ENCODE measurements at regions not wholly inside any gene's neighbourhood (a gene's known extent, or its start where the extent isn't known, plus 50 kb on each side); places are given as distances from the start of the nearest gene placed in this dataset.

DNA sequence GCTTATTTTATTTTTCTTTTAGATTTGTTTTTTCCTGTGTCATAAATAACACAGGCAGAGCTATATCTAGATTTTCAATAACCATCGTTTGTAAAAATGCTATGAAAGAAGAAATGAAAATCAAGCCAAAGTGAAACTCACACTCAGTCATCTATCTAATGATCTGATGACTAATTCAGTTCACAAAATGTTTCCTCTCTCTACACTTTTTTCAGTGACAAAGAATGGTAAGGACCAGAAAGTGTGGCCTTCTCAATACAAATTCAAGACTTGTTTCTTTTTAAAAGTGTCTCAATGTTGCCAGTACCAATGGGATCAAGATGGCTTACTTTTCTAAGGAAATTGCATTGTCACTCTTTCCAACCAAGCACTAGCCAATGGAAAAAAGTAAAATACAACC, 282.8 kb upstream of the PKN2 start:
- no peaks in the 10 kb centered on the region for H3K27me3 ChIP-seq
- no peak for DNase-seq (ENCODE audit: low spot score in 2 of 2)
- TF ChIP-seq, protein P1, sequence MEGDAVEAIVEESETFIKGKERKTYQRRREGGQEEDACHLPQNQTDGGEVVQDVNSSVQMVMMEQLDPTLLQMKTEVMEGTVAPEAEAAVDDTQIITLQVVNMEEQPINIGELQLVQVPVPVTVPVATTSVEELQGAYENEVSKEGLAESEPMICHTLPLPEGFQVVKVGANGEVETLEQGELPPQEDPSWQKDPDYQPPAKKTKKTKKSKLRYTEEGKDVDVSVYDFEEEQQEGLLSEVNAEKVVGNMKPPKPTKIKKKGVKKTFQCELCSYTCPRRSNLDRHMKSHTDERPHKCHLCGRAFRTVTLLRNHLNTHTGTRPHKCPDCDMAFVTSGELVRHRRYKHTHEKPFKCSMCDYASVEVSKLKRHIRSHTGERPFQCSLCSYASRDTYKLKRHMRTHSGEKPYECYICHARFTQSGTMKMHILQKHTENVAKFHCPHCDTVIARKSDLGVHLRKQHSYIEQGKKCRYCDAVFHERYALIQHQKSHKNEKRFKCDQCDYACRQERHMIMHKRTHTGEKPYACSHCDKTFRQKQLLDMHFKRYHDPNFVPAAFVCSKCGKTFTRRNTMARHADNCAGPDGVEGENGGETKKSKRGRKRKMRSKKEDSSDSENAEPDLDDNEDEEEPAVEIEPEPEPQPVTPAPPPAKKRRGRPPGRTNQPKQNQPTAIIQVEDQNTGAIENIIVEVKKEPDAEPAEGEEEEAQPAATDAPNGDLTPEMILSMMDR (IDR thresholded peaks at IDR 0.05) = no peak
- no peak for TF ChIP-seq POLR2A (IDR thresholded peaks at IDR 0.05)
- TF ChIP-seq POLR2AphosphoS5 (IDR thresholded peaks at IDR 0.05) = no peak
- no peak for TF ChIP-seq EP300 (IDR thresholded peaks at IDR 0.05)
- no peaks in the 10 kb centered on the region for H3K36me3 ChIP-seq
- no peak overlapping the region for H3K4me3 ChIP-seq
- no peaks in the 10 kb centered on the region for H3K4me1 ChIP-seq
- no peaks in the 10 kb centered on the region for H3K9me3 ChIP-seq
- 68% methylated on average over 1 of the region's 1 CpG for WGBS
- H3K27ac ChIP-seq = no peak overlapping the region

DNA sequence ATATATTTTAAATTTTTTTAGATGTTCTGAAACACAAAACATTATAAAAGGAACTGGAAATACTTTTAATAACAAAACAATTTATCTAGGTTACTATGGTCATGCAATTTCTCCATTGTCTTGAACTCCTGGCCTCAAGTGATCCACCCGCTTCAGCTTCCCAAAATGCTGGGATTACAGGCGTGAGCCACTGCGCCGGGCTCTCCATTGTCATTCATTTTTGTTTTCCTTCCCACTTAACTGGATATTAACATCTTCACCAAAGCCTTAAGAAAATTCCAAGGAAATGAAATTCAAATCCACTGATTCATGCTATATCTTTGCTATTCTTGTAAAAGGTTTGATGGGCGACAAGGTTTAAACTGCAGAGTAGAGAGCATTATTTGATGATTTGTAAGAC, 279.5 kb upstream of the PKN2 start:
- 90% methylated on average over 5 of the region's 5 CpGs for WGBS
- H3K4me3 ChIP-seq = no peak overlapping the region
- H3K4me1 ChIP-seq = no peaks in the 10 kb centered on the region
- no peaks in the 10 kb centered on the region for H3K36me3 ChIP-seq
- no peaks in the 10 kb centered on the region for H3K9me3 ChIP-seq
- no peak overlapping the region for H3K27ac ChIP-seq
- no peaks in the 10 kb centered on the region for H3K27me3 ChIP-seq
- TF ChIP-seq POLR2A (IDR thresholded peaks at IDR 0.05) (no peak), POLR2AphosphoS5 (IDR thresholded peaks at IDR 0.05) (no peak), EP300 (IDR thresholded peaks at IDR 0.05) (no peak)
- TF ChIP-seq, protein P1 (IDR thresholded peaks at IDR 0.05) = no peak
- no peak for DNase-seq (ENCODE audit: low spot score in 2 of 2)

DNA sequence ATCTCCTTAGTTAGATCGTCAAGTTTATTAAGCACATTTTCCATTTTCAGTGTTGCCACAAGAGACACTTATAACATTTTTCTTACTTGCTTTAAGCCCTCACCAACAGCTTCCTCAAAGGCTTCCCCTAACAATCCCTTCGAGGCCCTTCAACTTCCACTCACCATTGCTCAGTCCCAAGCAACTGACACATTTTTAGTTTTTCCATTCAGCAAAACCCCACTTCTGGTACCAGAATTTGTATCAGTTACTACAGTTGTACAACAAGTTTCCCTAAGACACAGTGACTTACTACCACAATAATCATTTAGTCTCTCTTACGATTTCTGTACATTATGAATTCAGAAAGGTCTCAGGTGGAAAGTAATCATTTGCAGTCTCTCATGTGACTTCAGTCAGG, 276.8 kb upstream of the PKN2 start:
- H3K27me3 ChIP-seq = no peaks in the 10 kb centered on the region
- H3K9me3 ChIP-seq = no peaks in the 10 kb centered on the region
- no peaks in the 10 kb centered on the region for H3K36me3 ChIP-seq
- DNase-seq (ENCODE audit: low spot score in 2 of 2) = no peak
- no peak overlapping the region for H3K27ac ChIP-seq
- no peaks in the 10 kb centered on the region for H3K4me1 ChIP-seq
- 92% methylated on average over 3 of the region's 3 CpGs for WGBS
- no peak overlapping the region for H3K4me3 ChIP-seq
- TF ChIP-seq EP300 (IDR thresholded peaks at IDR 0.05) (no peak), POLR2A (IDR thresholded peaks at IDR 0.05) (no peak), POLR2AphosphoS5 (IDR thresholded peaks at IDR 0.05) (no peak)
- TF ChIP-seq, protein P1 (IDR thresholded peaks at IDR 0.05) = no peak

DNA sequence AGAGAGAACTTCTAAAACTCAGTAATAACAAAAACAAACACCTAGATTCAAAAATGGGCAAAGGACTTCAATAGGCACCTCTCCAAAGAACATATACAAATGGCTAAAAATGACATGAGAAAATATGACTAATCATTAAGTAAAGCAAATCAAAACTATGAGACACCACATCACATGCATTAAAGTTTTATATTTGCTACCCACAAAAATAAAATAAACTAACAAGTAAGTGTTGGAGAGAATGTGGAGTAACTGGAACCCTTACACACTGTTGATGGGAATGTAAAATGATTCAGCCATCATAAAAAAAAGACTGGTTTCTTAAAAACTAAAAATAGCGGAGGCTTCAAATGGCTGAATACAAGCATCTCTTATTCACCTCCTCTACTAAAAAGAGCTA, 262.1 kb upstream of the PKN2 start:
- no peaks in the 10 kb centered on the region for H3K36me3 ChIP-seq
- no peaks in the 10 kb centered on the region for H3K4me1 ChIP-seq
- H3K27me3 ChIP-seq = no peaks in the 10 kb centered on the region
- DNase-seq (ENCODE audit: low spot score in 2 of 2) = no peak
- H3K27ac ChIP-seq = no peak overlapping the region
- no peak overlapping the region for H3K4me3 ChIP-seq
- WGBS = 50% methylated on average over 1 of the region's 1 CpG
- H3K9me3 ChIP-seq = peaks cover 12% of the 10 kb centered on the region
- no peak for TF ChIP-seq EP300 (IDR thresholded peaks at IDR 0.05)
- TF ChIP-seq POLR2A (IDR thresholded peaks at IDR 0.05) = no peak
- TF ChIP-seq, protein P1 (IDR thresholded peaks at IDR 0.05) = no peak
- no peak for TF ChIP-seq POLR2AphosphoS5 (IDR thresholded peaks at IDR 0.05)

DNA sequence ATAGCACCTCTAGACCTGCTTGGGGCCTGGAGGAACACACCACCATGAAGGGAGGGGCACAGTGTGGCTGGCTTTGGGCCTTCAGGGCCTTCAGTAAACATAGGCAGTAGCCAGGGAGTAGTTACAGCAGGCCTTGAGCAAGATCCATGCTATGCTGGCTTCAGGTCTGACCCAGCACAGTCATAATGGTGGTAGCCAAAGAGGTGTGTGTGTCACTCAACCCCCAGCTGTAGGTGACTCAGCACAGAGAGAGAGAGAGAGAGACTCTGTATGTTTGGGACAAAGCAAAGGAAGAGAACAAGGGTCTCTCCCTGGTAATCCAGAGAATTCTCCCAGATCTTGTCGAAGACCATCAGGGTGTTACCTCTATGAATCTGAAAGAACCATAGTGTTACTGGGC, 250.5 kb upstream of the PKN2 start:
- H3K36me3 ChIP-seq = no peaks in the 10 kb centered on the region
- peaks cover 7% of the 10 kb centered on the region for H3K9me3 ChIP-seq
- no peak overlapping the region for H3K27ac ChIP-seq
- 100% methylated on average over 1 of the region's 1 CpG for WGBS
- no peak for DNase-seq (ENCODE audit: low spot score in 2 of 2)
- H3K4me3 ChIP-seq = no peak overlapping the region
- TF ChIP-seq POLR2A (IDR thresholded peaks at IDR 0.05) = no peak
- TF ChIP-seq, protein P1 (IDR thresholded peaks at IDR 0.05) = no peak
- TF ChIP-seq POLR2AphosphoS5 (IDR thresholded peaks at IDR 0.05) = no peak
- TF ChIP-seq EP300 (IDR thresholded peaks at IDR 0.05) = no peak
- H3K27me3 ChIP-seq = no peaks in the 10 kb centered on the region
- no peaks in the 10 kb centered on the region for H3K4me1 ChIP-seq

Measured in suprapubic skin (tissue), 4 donors.